Brain microvascular endothelial cell (primary cell): ENCODE measurements at regions not wholly inside any gene's neighbourhood (a gene's known extent, or its start where the extent isn't known, plus 50 kb on each side); places are given as distances from the start of the nearest gene placed in this dataset.

ENCODE experiments used
- DNase-seq: peaks from one replicate; pipeline ENCODE4 v3.0.0-alpha.2; 2020
- H3K27ac ChIP-seq: fragments of 250-450 bp; sonication (Bioruptor Pico); 2 replicates; pipeline ENCODE4 v1.5.1; 2020; ENCODE audit warnings: mild to moderate bottlenecking, moderate library complexity
- H3K27me3 ChIP-seq: fragments of 250-450 bp; sonication (Bioruptor Pico); replicated peaks from 2 replicates; pipeline ENCODE4 v1.5.1; 2020; ENCODE audit warnings: mild to moderate bottlenecking
- H3K36me3 ChIP-seq: fragments of 250-450 bp; sonication (Bioruptor Pico); replicated peaks from 2 replicates; pipeline ENCODE4 v1.5.1; 2020; ENCODE audit warnings: mild to moderate bottlenecking
- H3K4me3 ChIP-seq: 2 replicates; pipeline ENCODE4 v1.5.1; 2011; ENCODE audit warnings: low read depth, mild to moderate bottlenecking, control low read depth, low read length, moderate library complexity
- CTCF ChIP-seq: IDR thresholded peaks from 2 replicates; pipeline ENCODE4 v1.5.1; 2011; ENCODE audit warnings: low read depth, mild to moderate bottlenecking, moderate library complexity, low read length, control low read depth, inconsistent platforms; ENCODE audit errors: missing control alignments
- in situ Hi-C: cut with HindIII; loops from 2 replicates; pipeline ENCODE4 v1.10.0; 2017; ENCODE audit warnings: low sequenced_read_pairs, low pct_ligation_motif_present

- no peak for TF ChIP-seq CTCF
- no peaks in the 10 kb centered on the region for H3K27me3 ChIP-seq
- no peak overlapping the region for H3K27ac ChIP-seq
- in situ Hi-C loops: no loop called here
- no peaks in the 10 kb centered on the region for H3K36me3 ChIP-seq
- no peak overlapping the region for H3K4me3 ChIP-seq
- no peak for DNase-seq
These were observed 312.9 kb upstream of the SLITRK5 start for GRCh38 chr13:87358319-87358718.

- Histone ChIP-seq H3K4me3 (no peak overlapping the region), H3K27ac (no peak overlapping the region), H3K36me3 (no peaks in the 10 kb centered on the region), H3K27me3 (no peaks in the 10 kb centered on the region)
- in situ Hi-C loops: no loop called here
- no peak for DNase-seq
- TF ChIP-seq CTCF: no peak
These were observed 310.0 kb upstream of the SLITRK5 start for GRCh38 chr13:87361216-87361615.

GRCh38 chr13:87368639-87369038 is 302.5 kb upstream of the SLITRK5 start:
- no peaks in the 10 kb centered on the region for H3K36me3 ChIP-seq
- H3K27me3 ChIP-seq: no peaks in the 10 kb centered on the region
- TF ChIP-seq CTCF: no peak
- no peak overlapping the region for H3K27ac ChIP-seq
- in situ Hi-C loops: no loop called here
- no peak for DNase-seq
- H3K4me3 ChIP-seq: no peak overlapping the region

GRCh38 chr13:87376081-87376480 is 295.1 kb upstream of the SLITRK5 start:
- H3K27ac ChIP-seq: no peak overlapping the region
- no peaks in the 10 kb centered on the region for H3K36me3 ChIP-seq
- H3K4me3 ChIP-seq: no peak overlapping the region
- in situ Hi-C loops: no loop called here
- no peak for DNase-seq
- no peak for TF ChIP-seq CTCF
- H3K27me3 ChIP-seq: no peaks in the 10 kb centered on the region

GRCh38 chr13:87384099-87384498 is 287.1 kb upstream of the SLITRK5 start:
- Histone ChIP-seq H3K36me3 (no peaks in the 10 kb centered on the region), H3K4me3 (no peak overlapping the region), H3K27ac (no peak overlapping the region), H3K27me3 (no peaks in the 10 kb centered on the region)
- DNase-seq: no peak
- in situ Hi-C loops: no loop called here
- TF ChIP-seq CTCF: no peak

- H3K27ac ChIP-seq: no peak overlapping the region
- no peaks in the 10 kb centered on the region for H3K36me3 ChIP-seq
- H3K4me3 ChIP-seq: no peak overlapping the region
- no peak for TF ChIP-seq CTCF
- no peak for DNase-seq
- in situ Hi-C loops: no loop called here
- no peaks in the 10 kb centered on the region for H3K27me3 ChIP-seq
These were observed 277.8 kb upstream of the SLITRK5 start for GRCh38 chr13:87393358-87393757.
